IMR-90 (cell line): ENCODE measurements at regions not wholly inside any gene's neighbourhood (a gene's known extent, or its start where the extent isn't known, plus 50 kb on each side); places are given as distances from the start of the nearest gene placed in this dataset.
"Not testable (repeated sequence)": the region's sequence is repeated elsewhere in the genome, so short reads cannot be mapped to it uniquely, and the experiment has no call there.

ENCODE experiments used
- ATAC-seq: fragments of 200-7000 bp; cut with Tn5 transposase; 2 replicates; pipeline ENCODE4 v1.9.1; 2020; ENCODE audit warnings: low read depth, mild to moderate bottlenecking, moderate library complexity
- BruUV-seq: library from RNA; stranded (reverse); fragments of 400-500 nt; replicated peaks from 2 replicates; lab custom pipeline; 2021; lab: Mats Ljungman, UMichigan
- CTCF ChIA-PET: fragments of 300-600 bp; formaldehyde crosslinking; extraction: SDS; loops from one replicate; lab custom pipeline; 2021; ENCODE audit warnings: antibody characterized with exemption; lab: Yijun Ruan, JAX
- POLR2A ChIA-PET: fragments of 300-600 bp; sonication (Branson Sonifier 250); formaldehyde crosslinking; loops from one replicate; lab custom pipeline; 2022; ENCODE audit warnings: antibody characterized with exemption; ENCODE audit not compliant: unreplicated experiment; lab: Charles Lee
- DNase-seq: peaks from one replicate; pipeline ENCODE4 v3.0.0; 2013
- H2AFZ ChIP-seq: replicated peaks from 2 replicates; pipeline ENCODE3; 2013; ENCODE audit warnings: low read length, mild to moderate bottlenecking; ENCODE audit not compliant: poor library complexity
- H2AK5ac ChIP-seq: 2 replicates; pipeline ENCODE4 v1.6.1; 2013; ENCODE audit warnings: low read depth, low read length, inconsistent platforms
- H2AK9ac ChIP-seq: replicated peaks from 2 replicates; pipeline ENCODE3; 2013; ENCODE audit warnings: mild to moderate bottlenecking, low read depth, low read length, moderate library complexity; ENCODE audit not compliant: poor library complexity
- H2BK120ac ChIP-seq: 2 replicates; pipeline ENCODE4 v1.6.1; 2013; ENCODE audit warnings: low read depth, low read length, inconsistent platforms
- H2BK15ac ChIP-seq: 3 replicates; pipeline ENCODE4 v1.6.1; 2013; ENCODE audit warnings: low read depth, low read length, inconsistent platforms
- H2BK20ac ChIP-seq: 2 replicates; pipeline ENCODE4 v1.6.1; 2013; ENCODE audit warnings: low read depth, mild to moderate bottlenecking, inconsistent platforms, low read length, moderate library complexity
- H2BK5ac ChIP-seq: 2 replicates; pipeline ENCODE4 v1.6.1; 2013; ENCODE audit warnings: mild to moderate bottlenecking, low read depth, low read length, inconsistent platforms; ENCODE audit not compliant: poor library complexity, severe bottlenecking
- H3K14ac ChIP-seq: replicated peaks from 2 replicates; pipeline ENCODE4 v1.6.1; 2013; ENCODE audit warnings: low read depth, low read length, inconsistent platforms
- H3K18ac ChIP-seq: 2 replicates; pipeline ENCODE4 v1.6.1; 2013; ENCODE audit warnings: low read depth, low read length, control low read depth
- H3K23ac ChIP-seq: 2 replicates; pipeline ENCODE4 v1.6.1; 2013; ENCODE audit warnings: low read depth, low read length, inconsistent platforms
- H3K27ac ChIP-seq: 2 replicates; pipeline ENCODE4 v1.5.1; 2013; ENCODE audit warnings: mild to moderate bottlenecking, control low read depth, low read length; ENCODE audit not compliant: insufficient read depth
- H3K27me3 ChIP-seq: 2 replicates; pipeline ENCODE4 v1.6.1; 2013; ENCODE audit warnings: low read length; ENCODE audit not compliant: control insufficient read depth, insufficient read depth
- H3K36me3 ChIP-seq: 2 replicates; pipeline ENCODE4 v1.6.1; 2013; ENCODE audit warnings: low read length, mixed read lengths; ENCODE audit not compliant: control insufficient read depth, insufficient read depth
- H3K4ac ChIP-seq: 2 replicates; pipeline ENCODE4 v1.6.1; 2013; ENCODE audit warnings: low read depth, low read length, inconsistent platforms
- H3K4me1 ChIP-seq: 2 replicates; pipeline ENCODE4 v1.6.1; 2013; ENCODE audit warnings: low read length, mixed read lengths; ENCODE audit not compliant: control insufficient read depth, insufficient read depth
- H3K4me2 ChIP-seq: 2 replicates; pipeline ENCODE4 v1.6.1; 2013; ENCODE audit warnings: low read depth, mild to moderate bottlenecking, control low read depth, low read length, moderate library complexity
- H3K4me3 ChIP-seq: 2 replicates; pipeline ENCODE4 v1.5.1; 2013; ENCODE audit warnings: low read depth, mild to moderate bottlenecking, control low read depth, low read length, moderate library complexity; ENCODE audit not compliant: insufficient read depth
- H3K56ac ChIP-seq: 2 replicates; pipeline ENCODE4 v1.6.1; 2013; ENCODE audit warnings: low read length, inconsistent platforms; ENCODE audit not compliant: insufficient read depth; ENCODE audit errors: extremely low read depth
- H3K79me1 ChIP-seq, 2 experiments: 2 replicates each; pipeline ENCODE4 v1.6.1; 2013; ENCODE audit warnings: low read length in 2 of 2, inconsistent platforms in 1 of 2, low read depth in 1 of 2
- H3K9ac ChIP-seq: 2 replicates; pipeline ENCODE4 v1.6.1; 2013; ENCODE audit warnings: low read depth, low read length, control low read depth
- H3K9me1 ChIP-seq: 2 replicates; pipeline ENCODE4 v1.6.1; 2013; ENCODE audit warnings: low read length, inconsistent platforms; ENCODE audit not compliant: insufficient read depth
- H3K9me3 ChIP-seq: 2 replicates; pipeline ENCODE4 v1.6.1; 2013; ENCODE audit warnings: low read length; ENCODE audit not compliant: control insufficient read depth, insufficient read depth
- H4K20me1 ChIP-seq: 2 replicates; pipeline ENCODE4 v1.6.1; 2013; ENCODE audit warnings: low read length, inconsistent platforms; ENCODE audit not compliant: insufficient read depth
- H4K5ac ChIP-seq: 2 replicates; pipeline ENCODE4 v1.6.1; 2013; ENCODE audit warnings: mild to moderate bottlenecking, low read depth, low read length, control low read depth
- H4K8ac ChIP-seq, 2 experiments: 2 replicates each; pipeline ENCODE4 v1.6.1; 2013; ENCODE audit warnings: low read depth in 2 of 2, low read length in 2 of 2, control low read depth in 1 of 2, inconsistent platforms in 1 of 2
- H4K91ac ChIP-seq: 2 replicates; pipeline ENCODE4 v1.6.1; 2013; ENCODE audit warnings: low read depth, low read length, inconsistent platforms; ENCODE audit not compliant: insufficient read depth
- CEBPB ChIP-seq: IDR thresholded peaks from 2 replicates; pipeline ENCODE4 v1.6.1; 2012; ENCODE audit warnings: low read depth, low read length, improper control_type of control experiment
- ELK1 ChIP-seq: fragments of 150-350 bp; IDR thresholded peaks from 2 replicates; pipeline ENCODE4 v1.6.1; 2016; ENCODE audit warnings: low read depth, mild to moderate bottlenecking, low read length, moderate library complexity, borderline replicate concordance
- MXI1 ChIP-seq: IDR thresholded peaks from 2 replicates; pipeline ENCODE4 v1.6.1; 2012; ENCODE audit warnings: low read depth, mild to moderate bottlenecking, low read length, moderate library complexity, borderline replicate concordance
- NFE2L2 ChIP-seq: fragments of 150-350 bp; IDR thresholded peaks from 2 replicates; pipeline ENCODE4 v1.6.1; 2016; ENCODE audit warnings: low read depth, mild to moderate bottlenecking, low read length
- USF2 ChIP-seq: fragments of 150-350 bp; IDR thresholded peaks from 2 replicates; pipeline ENCODE4 v1.6.1; 2017; ENCODE audit warnings: mild to moderate bottlenecking, antibody characterized with exemption, low read length, low read depth
- WGBS, 2 experiments: methylation state at CpG; one replicate each; pipeline versions ENCODE4 v1.1.5 to v1.1.7; 2013; ENCODE audit warnings: missing lambda C conversion rate in 2 of 2; ENCODE audit not compliant: insufficient read length in 1 of 2; ENCODE audit errors: extremely low coverage in 2 of 2; 5-methylcytosine and 5-hydroxymethylcytosine counted together
- dilution Hi-C: fragments of 300-500 bp; cut with HindIII; formaldehyde crosslinking; loops from one replicate; pipeline ENCODE4 v1.14.3; 2018; ENCODE audit warnings: low sequenced_read_pairs; ENCODE audit not compliant: unreplicated experiment
- in situ Hi-C: fragments of 300-500 bp; cut with MboI; formaldehyde crosslinking; loops from 3 replicates; pipeline ENCODE4 v1.14.3; 2019; ENCODE audit warnings: low sequenced_read_pairs, inconsistent platforms, mixed read lengths
- intact Hi-C: fragments of 100-400 bp; cut with micrococcal nuclease; formaldehyde crosslinking; loops from 2 replicates; pipeline ENCODE4 v1.10.0; 2022

DNA sequence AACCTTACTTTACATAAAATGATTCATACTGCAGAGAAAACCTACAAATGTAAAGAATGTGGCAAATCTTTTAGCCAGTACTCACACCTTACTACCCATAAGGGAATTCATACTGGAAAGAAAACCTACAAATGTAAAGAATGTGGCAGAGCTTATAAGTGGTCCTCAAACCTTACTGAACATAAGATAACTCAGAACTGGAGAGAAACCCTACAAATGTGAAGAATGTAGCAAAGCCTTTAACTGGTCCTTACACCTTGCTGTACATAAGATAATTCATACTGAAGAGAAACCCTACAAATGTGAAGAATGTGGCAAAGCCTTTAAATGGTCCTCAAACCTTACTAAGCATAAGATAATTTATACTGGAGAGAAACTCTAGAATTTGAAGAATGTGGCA, 90.1 kb downstream of the ZNF675 start:
- Histone ChIP-seq H3K9me3 (no peaks in the 10 kb centered on the region; the same call in 1 of the 2 replicates), H2BK5ac (no peak overlapping the region), H3K18ac (no peak overlapping the region), H3K4me3 (no peak overlapping the region), H2BK15ac (no peak overlapping the region), H4K91ac (no peak overlapping the region), H3K56ac (no peak overlapping the region), H4K5ac (no peak overlapping the region), H3K9me1 (no peaks in the 10 kb centered on the region), H2AFZ (no peak overlapping the region), H3K79me1 (no peaks in the 10 kb centered on the region), H3K4me1 (no peaks in the 10 kb centered on the region), H3K14ac (no peak overlapping the region), H2BK120ac (no peak overlapping the region), H2AK5ac (no peak overlapping the region), H4K8ac (no peak overlapping the region), H3K4ac (no peak overlapping the region), H3K27ac (no peak overlapping the region), H2BK20ac (no peak overlapping the region), H3K27me3 (no peaks in the 10 kb centered on the region), H3K9ac (no peak overlapping the region), H2AK9ac (no peak overlapping the region), H3K36me3 (no peaks in the 10 kb centered on the region), H4K20me1 (no peaks in the 10 kb centered on the region), H3K23ac (no peak overlapping the region), H3K4me2 (no peak overlapping the region)
- ChIA-PET CTCF (no interaction called here), POLR2A (no interaction called here)
- DNase-seq: no peak
- dilution Hi-C loops (no loop called here), in situ Hi-C loops (no loop called here), intact Hi-C loops (no loop called here)
- no peak for TF ChIP-seq MXI1
- TF ChIP-seq CEBPB: no peak
- no peak for TF ChIP-seq USF2
- no peak for TF ChIP-seq NFE2L2
- TF ChIP-seq ELK1: no peak
- BruUV-seq: no TSS peak
- no peak for ATAC-seq

GRCh38 chr19:23594311-23594710, 92.7 kb downstream of the ZNF675 start:
- H3K36me3 ChIP-seq, intact Hi-C loops, H2BK120ac ChIP-seq, H3K9ac ChIP-seq, H4K20me1 ChIP-seq, dilution Hi-C loops, H3K14ac ChIP-seq, H3K4ac ChIP-seq, H3K9me1 ChIP-seq, H3K9me3 ChIP-seq, ATAC-seq, H3K4me2 ChIP-seq, H3K4me3 ChIP-seq, H2AFZ ChIP-seq, H3K4me1 ChIP-seq, in situ Hi-C loops, H2BK5ac ChIP-seq, POLR2A ChIA-PET, H2BK15ac ChIP-seq, H3K27ac ChIP-seq, DNase-seq, H4K8ac ChIP-seq, CTCF ChIA-PET, H3K79me1 ChIP-seq, H4K91ac ChIP-seq, H2AK5ac ChIP-seq, H2BK20ac ChIP-seq, H3K27me3 ChIP-seq, H2AK9ac ChIP-seq, H3K56ac ChIP-seq, H4K5ac ChIP-seq, H3K23ac ChIP-seq, H3K18ac ChIP-seq, BruUV-seq: not testable (repeated sequence)
- no CpG with 5 or more reads among the region's 12 CpGs for WGBS, 2 experiments
